T-helper 1 cell (primary cell): ENCODE measurements at regions not wholly inside any gene's neighbourhood (a gene's known extent, or its start where the extent isn't known, plus 50 kb on each side); places are given as distances from the start of the nearest gene placed in this dataset.
"Not testable (repeated sequence)": the region's sequence is repeated elsewhere in the genome, so short reads cannot be mapped to it uniquely, and the experiment has no call there.

ENCODE experiments used
- DNase-seq, 5 donors: peaks; one replicate each; pipeline ENCODE4 v3.0.0-alpha.2; 2012 to 2020

- DNase-seq: no peak
Measured at GRCh38 chr5:163794993-163795392, 289.6 kb downstream of the MAT2B start.

- DNase-seq: no peak
Measured at GRCh38 chr5:163807781-163808180, 302.4 kb downstream of the MAT2B start.

GRCh38 chr5:163809473-163809872, 304.1 kb downstream of the MAT2B start:
- no peak for DNase-seq

- DNase-seq: no peak
Measured at GRCh38 chr5:163813900-163814299, 308.5 kb downstream of the MAT2B start.

GRCh38 chr5:163815240-163815791, 309.9 kb downstream of the MAT2B start:
- no peak for DNase-seq

GRCh38 chr5:163821142-163821541, 315.7 kb downstream of the MAT2B start:
- DNase-seq: no peak

- DNase-seq: no peak
Measured at GRCh38 chr5:163822548-163822947, 317.1 kb downstream of the MAT2B start.

- no peak for DNase-seq
Measured at GRCh38 chr5:163825661-163826060, 320.2 kb downstream of the MAT2B start.

GRCh38 chr5:163826201-163826600, 320.8 kb downstream of the MAT2B start:
- no peak for DNase-seq

- DNase-seq: no peak
Measured at GRCh38 chr5:163832155-163832554, 326.7 kb downstream of the MAT2B start.

GRCh38 chr5:163838738-163839137, 333.3 kb downstream of the MAT2B start:
- DNase-seq: no peak

- no peak for DNase-seq
Measured at GRCh38 chr5:163846512-163846911, 341.1 kb downstream of the MAT2B start.

GRCh38 chr5:163855754-163856153, 350.3 kb downstream of the MAT2B start:
- DNase-seq: no peak

GRCh38 chr5:163861670-163862069, 356.3 kb downstream of the MAT2B start:
- DNase-seq: no peak

GRCh38 chr5:163867324-163867723, 361.9 kb downstream of the MAT2B start:
- no peak for DNase-seq

- no peak for DNase-seq
Measured at GRCh38 chr5:163867738-163868137, 362.3 kb downstream of the MAT2B start.

GRCh38 chr5:163869581-163869980, 364.2 kb downstream of the MAT2B start:
- no peak for DNase-seq

GRCh38 chr5:163870441-163870840, 365.0 kb downstream of the MAT2B start:
- no peak for DNase-seq

- no peak for DNase-seq
Measured at GRCh38 chr5:163874431-163874830, 369.0 kb downstream of the MAT2B start.

- not testable (repeated sequence) for DNase-seq
Measured at GRCh38 chr5:163874912-163875311, 369.5 kb downstream of the MAT2B start.

- DNase-seq: no peak
Measured at GRCh38 chr5:163877865-163878264, 372.4 kb downstream of the MAT2B start.

- no peak for DNase-seq
Measured at GRCh38 chr5:163878490-163878889, 373.1 kb downstream of the MAT2B start.

GRCh38 chr5:163880302-163880701, 374.9 kb downstream of the MAT2B start:
- DNase-seq: no peak

GRCh38 chr5:163885117-163885516, 379.7 kb downstream of the MAT2B start:
- DNase-seq: no peak

- no peak for DNase-seq
Measured at GRCh38 chr5:163887854-163888253, 382.4 kb downstream of the MAT2B start.

GRCh38 chr5:163888366-163888765, 382.9 kb downstream of the MAT2B start:
- DNase-seq: no peak
